ENCODE measurements at regions not wholly inside any gene's neighbourhood (a gene's known extent, or its start where the extent isn't known, plus 50 kb on each side); places are given as distances from the start of the nearest gene placed in this dataset.

DNA sequence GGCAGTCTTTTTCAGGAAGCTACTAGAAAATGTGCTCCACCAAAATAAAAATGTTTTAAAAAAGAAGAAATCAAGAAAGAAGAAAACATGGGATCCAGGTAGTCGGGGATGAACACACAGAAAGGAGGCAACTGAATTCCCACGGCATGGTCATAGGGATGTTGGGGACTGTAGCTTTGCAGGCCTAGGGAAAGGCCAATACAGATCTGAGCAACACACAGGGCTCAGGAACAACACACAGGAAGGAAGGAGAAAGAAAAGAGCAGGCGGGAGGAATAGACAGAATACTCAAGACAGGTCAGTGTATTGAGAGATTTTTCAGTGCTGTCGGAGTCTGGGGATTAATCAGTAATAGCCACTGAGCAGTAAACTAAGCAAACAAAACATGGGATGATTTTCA is 142.7 kb upstream of the SYT6 start:
- TF ChIP-seq POLR2AphosphoS5 (IDR thresholded peaks at IDR 0.05; ENCODE audit: borderline replicate concordance, low read depth, low read length), result no peak
- TF ChIP-seq EZH2 (IDR thresholded peaks at IDR 0.05), result no peak
